PFSK-1 (cell line): ENCODE measurements at regions not wholly inside any gene's neighbourhood (a gene's known extent, or its start where the extent isn't known, plus 50 kb on each side); places are given as distances from the start of the nearest gene placed in this dataset.

ENCODE experiments used
- FOXP2 ChIP-seq: optimal IDR thresholded peaks from 2 replicates; pipeline ENCODE3; 2011; ENCODE audit warnings: borderline replicate concordance, control low read depth, inconsistent platforms; ENCODE audit not compliant: insufficient read depth; ENCODE audit errors: extremely low read length, extremely low read depth
- POLR2AphosphoS5 ChIP-seq: IDR thresholded peaks from 2 replicates; pipeline ENCODE4 v1.6.1; 2012; ENCODE audit warnings: low read depth, mild to moderate bottlenecking, control low read depth, low read length, moderate library complexity
- REST ChIP-seq, 2 experiments: IDR thresholded peaks; 2 replicates each; pipeline versions ENCODE4 v1.6.1 to v1.8.0; 2011 to 2012; ENCODE audit warnings: low read depth in 2 of 2, low read length in 2 of 2, control low read depth in 1 of 2, inconsistent platforms in 1 of 2, mild to moderate bottlenecking in 1 of 2, moderate library complexity in 1 of 2; ENCODE audit not compliant: insufficient read depth in 1 of 2
- SIN3A ChIP-seq: IDR thresholded peaks from 2 replicates; pipeline ENCODE4 v1.6.1; 2012; ENCODE audit warnings: mild to moderate bottlenecking, low read length, moderate library complexity, borderline replicate concordance; ENCODE audit not compliant: insufficient read depth
- TAF1 ChIP-seq: IDR thresholded peaks from 2 replicates; pipeline ENCODE4 v1.6.1; 2012; ENCODE audit warnings: low read length, control low read depth, borderline replicate concordance; ENCODE audit not compliant: insufficient read depth

DNA sequence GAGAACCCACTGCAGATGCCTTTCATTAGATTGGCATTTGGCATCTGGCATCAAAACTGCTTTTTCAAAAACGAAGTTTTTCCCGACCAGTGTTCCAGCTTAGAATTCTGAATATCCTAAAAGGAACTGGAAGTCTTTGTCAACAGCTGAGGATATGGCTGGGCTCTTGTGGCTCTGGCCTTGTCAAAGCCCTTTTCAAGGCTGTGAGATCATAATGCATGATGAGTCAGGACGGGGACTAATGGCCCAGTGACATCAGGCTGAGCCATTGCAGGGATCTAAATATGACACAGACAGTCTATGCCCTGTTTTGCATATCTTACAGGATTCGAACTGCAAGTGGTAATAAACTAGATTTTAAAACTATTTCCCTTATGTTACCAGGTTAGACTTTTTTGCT, 306.4 kb downstream of the PTTG2 start:
- TF ChIP-seq FOXP2 = no peak

DNA sequence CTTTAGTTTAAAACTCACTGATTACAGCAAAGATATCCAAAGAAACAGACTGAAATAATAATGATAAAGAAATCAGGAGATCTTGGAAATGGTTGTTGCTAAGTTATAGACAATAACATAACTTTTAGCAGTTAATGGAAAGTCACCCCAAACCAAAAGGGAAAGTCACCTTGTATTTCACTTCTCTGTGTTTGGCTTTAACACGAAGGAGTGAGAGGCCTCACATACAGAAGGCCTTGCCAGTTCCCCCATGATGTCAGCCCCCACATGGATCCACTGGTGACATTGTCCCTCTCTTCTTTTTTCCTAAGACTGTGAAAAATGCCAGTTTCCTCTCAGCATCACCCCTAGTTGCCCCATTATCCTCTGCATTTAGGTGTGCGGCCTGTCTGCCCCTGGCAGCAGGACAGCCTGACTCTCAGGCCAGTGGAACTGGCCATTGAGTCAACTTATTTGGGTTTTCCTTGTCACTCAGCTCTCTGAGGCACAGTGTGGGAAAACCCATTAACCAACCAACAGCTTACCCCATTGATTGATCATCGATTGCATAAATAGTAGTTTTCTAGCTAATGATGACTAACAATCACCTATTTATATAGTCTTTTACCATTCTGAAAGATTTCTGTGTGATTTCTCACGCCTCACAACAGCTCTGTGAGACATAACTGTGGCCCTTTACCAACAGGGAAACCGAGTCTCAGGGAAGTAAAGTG, 308.1 kb downstream of the PTTG2 start:
- TF ChIP-seq SIN3A = no peak
- no peak for TF ChIP-seq REST (IDR thresholded peaks at IDR 0.05; ENCODE audit: insufficient read depth in 1 of 2, low read depth in 2 of 2, low read length in 2 of 2)
- TF ChIP-seq POLR2AphosphoS5 = no peak
- TF ChIP-seq TAF1 = no peak
- no peak for TF ChIP-seq FOXP2

GRCh38 chr4:38268837-38269236, 308.6 kb downstream of the PTTG2 start:
- TF ChIP-seq REST (IDR thresholded peaks at IDR 0.05; ENCODE audit: insufficient read depth in 1 of 2, low read depth in 2 of 2, low read length in 2 of 2) = no peak
- TF ChIP-seq FOXP2 = no peak
- TF ChIP-seq TAF1 = no peak
- no peak for TF ChIP-seq POLR2AphosphoS5
- TF ChIP-seq SIN3A = no peak

DNA sequence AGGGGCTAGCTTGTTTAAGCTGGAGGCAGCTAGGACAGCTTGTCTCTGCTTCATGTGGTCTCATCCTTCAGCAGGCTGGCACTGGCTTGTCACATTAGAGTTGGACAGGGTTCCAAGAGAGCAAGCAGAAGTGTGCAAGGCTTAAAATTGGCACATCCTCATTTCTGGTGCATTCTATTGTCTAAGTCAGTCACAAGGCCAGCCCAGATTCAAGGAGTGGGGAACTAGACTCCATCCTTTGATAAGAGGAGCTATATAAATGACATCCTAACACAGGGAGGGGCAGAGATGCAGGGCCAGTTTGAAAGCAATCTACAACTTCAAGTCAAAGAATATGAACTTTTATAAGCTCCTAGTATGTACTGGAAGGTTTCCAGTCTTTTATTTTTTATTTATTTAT, 313.2 kb downstream of the PTTG2 start:
- TF ChIP-seq TAF1 (no peak), POLR2AphosphoS5 (no peak), FOXP2 (no peak), REST (IDR thresholded peaks at IDR 0.05; ENCODE audit: insufficient read depth in 1 of 2, low read depth in 2 of 2, low read length in 2 of 2) (no peak), SIN3A (no peak)

DNA sequence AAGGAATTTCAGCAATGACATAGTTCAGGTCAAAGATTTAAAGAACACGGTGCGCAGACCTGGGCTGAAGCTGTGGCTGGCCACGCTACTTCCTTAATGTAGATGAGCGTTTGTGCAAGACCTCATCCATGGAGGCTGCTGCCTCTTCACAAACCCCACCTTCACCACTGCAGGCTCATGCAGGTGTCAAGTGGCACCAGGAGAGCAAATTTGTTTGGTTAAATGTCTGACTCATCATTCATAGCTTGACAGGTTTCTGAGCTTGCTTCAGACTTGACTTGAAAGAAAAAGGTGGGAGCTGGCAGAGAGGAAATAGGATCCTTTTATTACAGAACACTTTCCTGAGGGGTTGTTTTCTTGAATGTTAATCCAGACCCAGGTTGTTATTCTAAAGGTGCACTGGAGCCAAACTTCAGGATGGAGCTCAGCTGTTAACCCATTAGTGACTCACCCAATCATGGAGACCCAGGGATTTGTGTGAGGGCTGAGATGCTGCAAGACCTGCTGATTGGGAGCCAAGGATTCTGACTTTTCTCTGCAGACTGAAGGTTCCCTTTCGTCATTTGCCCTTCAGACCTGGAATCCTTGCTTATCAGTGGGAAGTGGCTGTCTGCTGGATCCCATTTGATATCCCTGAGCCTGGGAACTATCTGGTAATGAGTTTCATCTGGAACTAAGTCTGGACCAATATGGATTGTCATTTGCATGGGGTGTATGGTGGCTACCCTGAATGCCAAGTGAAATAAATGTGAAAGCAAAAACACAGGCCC, 315.3 kb downstream of the PTTG2 start:
- TF ChIP-seq FOXP2 (no peak), SIN3A (no peak)

GRCh38 chr4:38278255-38278654, 318.1 kb downstream of the PTTG2 start:
- TF ChIP-seq FOXP2 = no peak
- TF ChIP-seq REST (IDR thresholded peaks at IDR 0.05; ENCODE audit: insufficient read depth in 1 of 2, low read depth in 2 of 2, low read length in 2 of 2) = no peak
- TF ChIP-seq POLR2AphosphoS5 = no peak
- no peak for TF ChIP-seq SIN3A
- no peak for TF ChIP-seq TAF1
